GM21717 (cell line): ENCODE measurements at regions not wholly inside any gene's neighbourhood (a gene's known extent, or its start where the extent isn't known, plus 50 kb on each side); places are given as distances from the start of the nearest gene placed in this dataset.

Source experiments
- ATAC-seq: cut with Tn5 transposase; IDR thresholded peaks from one replicate; pipeline ENCODE4 v1.9.1; 2021; ENCODE audit warnings: mild to moderate bottlenecking, moderate library complexity; ENCODE audit not compliant: unreplicated experiment

- ATAC-seq = no peak
These were observed 146.9 kb downstream of the TFEC start for GRCh38 chr7:115883629-115884028.

GRCh38 chr7:115881476-115881875, 149.1 kb downstream of the TFEC start:
- no peak for ATAC-seq

GRCh38 chr7:115879171-115879570, 151.4 kb downstream of the TFEC start:
- ATAC-seq = no peak

- ATAC-seq = no peak
These were observed 160.8 kb downstream of the TFEC start for GRCh38 chr7:115869801-115870200.

GRCh38 chr7:115869190-115869589, 161.4 kb downstream of the TFEC start:
- ATAC-seq = no peak

GRCh38 chr7:115868369-115868768, 162.2 kb downstream of the TFEC start:
- ATAC-seq = no peak

GRCh38 chr7:115864082-115864481, 166.5 kb downstream of the TFEC start:
- no peak for ATAC-seq

- peak; percentile 54 for ATAC-seq
These were observed 179.3 kb downstream of the TFEC start for GRCh38 chr7:115851291-115851690.

- ATAC-seq = no peak
These were observed 179.8 kb downstream of the TFEC start for GRCh38 chr7:115850774-115851173.

GRCh38 chr7:115844857-115845256, 185.7 kb downstream of the TFEC start:
- ATAC-seq = no peak

GRCh38 chr7:115840702-115841101, 189.9 kb downstream of the TFEC start:
- no peak for ATAC-seq

GRCh38 chr7:115838829-115839228, 191.7 kb downstream of the TFEC start:
- ATAC-seq = no peak

GRCh38 chr7:115831371-115831770, 199.2 kb downstream of the TFEC start:
- no peak for ATAC-seq

- peak; percentile 63 for ATAC-seq
These were observed 203.1 kb downstream of the TFEC start for GRCh38 chr7:115827305-115828045.

GRCh38 chr7:115825456-115826115, 205.0 kb downstream of the TFEC start:
- ATAC-seq = no peak

- no peak for ATAC-seq
These were observed 207.8 kb downstream of the TFEC start for GRCh38 chr7:115822801-115823200.

- no peak for ATAC-seq
These were observed 208.2 kb downstream of the TFEC start for GRCh38 chr7:115822380-115822779.

- no peak for ATAC-seq
These were observed 214.1 kb downstream of the TFEC start for GRCh38 chr7:115816318-115816974.

- no peak for ATAC-seq
These were observed 217.8 kb downstream of the TFEC start for GRCh38 chr7:115812794-115813193.

- no peak for ATAC-seq
These were observed 225.1 kb downstream of the TFEC start for GRCh38 chr7:115805458-115805857.

GRCh38 chr7:115802415-115802814, 228.1 kb downstream of the TFEC start:
- ATAC-seq = no peak

- no peak for ATAC-seq
These were observed 231.1 kb downstream of the TFEC start for GRCh38 chr7:115799430-115799829.
